IMR-90 (cell line): ENCODE measurements at regions not wholly inside any gene's neighbourhood (a gene's known extent, or its start where the extent isn't known, plus 50 kb on each side); places are given as distances from the start of the nearest gene placed in this dataset.

ENCODE experiments used
- ATAC-seq: fragments of 200-7000 bp; cut with Tn5 transposase; 2 replicates; pipeline ENCODE4 v1.9.1; 2020; ENCODE audit warnings: low read depth, mild to moderate bottlenecking, moderate library complexity
- BruUV-seq: library from RNA; stranded (reverse); fragments of 400-500 nt; replicated peaks from 2 replicates; lab custom pipeline; 2021; lab: Mats Ljungman, UMichigan
- CTCF ChIA-PET: fragments of 300-600 bp; formaldehyde crosslinking; extraction: SDS; loops from one replicate; lab custom pipeline; 2021; ENCODE audit warnings: antibody characterized with exemption; lab: Yijun Ruan, JAX
- POLR2A ChIA-PET: fragments of 300-600 bp; sonication (Branson Sonifier 250); formaldehyde crosslinking; loops from one replicate; lab custom pipeline; 2022; ENCODE audit warnings: antibody characterized with exemption; ENCODE audit not compliant: unreplicated experiment; lab: Charles Lee
- DNase-seq: peaks from one replicate; pipeline ENCODE4 v3.0.0; 2013
- H2AFZ ChIP-seq: replicated peaks from 2 replicates; pipeline ENCODE3; 2013; ENCODE audit warnings: low read length, mild to moderate bottlenecking; ENCODE audit not compliant: poor library complexity
- H2AK5ac ChIP-seq: 2 replicates; pipeline ENCODE4 v1.6.1; 2013; ENCODE audit warnings: low read depth, low read length, inconsistent platforms
- H2AK9ac ChIP-seq: replicated peaks from 2 replicates; pipeline ENCODE3; 2013; ENCODE audit warnings: mild to moderate bottlenecking, low read depth, low read length, moderate library complexity; ENCODE audit not compliant: poor library complexity
- H2BK120ac ChIP-seq: 2 replicates; pipeline ENCODE4 v1.6.1; 2013; ENCODE audit warnings: low read depth, low read length, inconsistent platforms
- H2BK15ac ChIP-seq: 3 replicates; pipeline ENCODE4 v1.6.1; 2013; ENCODE audit warnings: low read depth, low read length, inconsistent platforms
- H2BK20ac ChIP-seq: 2 replicates; pipeline ENCODE4 v1.6.1; 2013; ENCODE audit warnings: low read depth, mild to moderate bottlenecking, inconsistent platforms, low read length, moderate library complexity
- H2BK5ac ChIP-seq: 2 replicates; pipeline ENCODE4 v1.6.1; 2013; ENCODE audit warnings: mild to moderate bottlenecking, low read depth, low read length, inconsistent platforms; ENCODE audit not compliant: poor library complexity, severe bottlenecking
- H3K14ac ChIP-seq: replicated peaks from 2 replicates; pipeline ENCODE4 v1.6.1; 2013; ENCODE audit warnings: low read depth, low read length, inconsistent platforms
- H3K18ac ChIP-seq: 2 replicates; pipeline ENCODE4 v1.6.1; 2013; ENCODE audit warnings: low read depth, low read length, control low read depth
- H3K23ac ChIP-seq: 2 replicates; pipeline ENCODE4 v1.6.1; 2013; ENCODE audit warnings: low read depth, low read length, inconsistent platforms
- H3K27ac ChIP-seq: 2 replicates; pipeline ENCODE4 v1.5.1; 2013; ENCODE audit warnings: mild to moderate bottlenecking, control low read depth, low read length; ENCODE audit not compliant: insufficient read depth
- H3K27me3 ChIP-seq: 2 replicates; pipeline ENCODE4 v1.6.1; 2013; ENCODE audit warnings: low read length; ENCODE audit not compliant: control insufficient read depth, insufficient read depth
- H3K36me3 ChIP-seq: 2 replicates; pipeline ENCODE4 v1.6.1; 2013; ENCODE audit warnings: low read length, mixed read lengths; ENCODE audit not compliant: control insufficient read depth, insufficient read depth
- H3K4ac ChIP-seq: 2 replicates; pipeline ENCODE4 v1.6.1; 2013; ENCODE audit warnings: low read depth, low read length, inconsistent platforms
- H3K4me1 ChIP-seq: 2 replicates; pipeline ENCODE4 v1.6.1; 2013; ENCODE audit warnings: low read length, mixed read lengths; ENCODE audit not compliant: control insufficient read depth, insufficient read depth
- H3K4me2 ChIP-seq: 2 replicates; pipeline ENCODE4 v1.6.1; 2013; ENCODE audit warnings: low read depth, mild to moderate bottlenecking, control low read depth, low read length, moderate library complexity
- H3K4me3 ChIP-seq: 2 replicates; pipeline ENCODE4 v1.5.1; 2013; ENCODE audit warnings: low read depth, mild to moderate bottlenecking, control low read depth, low read length, moderate library complexity; ENCODE audit not compliant: insufficient read depth
- H3K56ac ChIP-seq: 2 replicates; pipeline ENCODE4 v1.6.1; 2013; ENCODE audit warnings: low read length, inconsistent platforms; ENCODE audit not compliant: insufficient read depth; ENCODE audit errors: extremely low read depth
- H3K79me1 ChIP-seq, 2 experiments: 2 replicates each; pipeline ENCODE4 v1.6.1; 2013; ENCODE audit warnings: low read length in 2 of 2, inconsistent platforms in 1 of 2, low read depth in 1 of 2
- H3K9ac ChIP-seq: 2 replicates; pipeline ENCODE4 v1.6.1; 2013; ENCODE audit warnings: low read depth, low read length, control low read depth
- H3K9me1 ChIP-seq: 2 replicates; pipeline ENCODE4 v1.6.1; 2013; ENCODE audit warnings: low read length, inconsistent platforms; ENCODE audit not compliant: insufficient read depth
- H3K9me3 ChIP-seq: 2 replicates; pipeline ENCODE4 v1.6.1; 2013; ENCODE audit warnings: low read length; ENCODE audit not compliant: control insufficient read depth, insufficient read depth
- H4K20me1 ChIP-seq: 2 replicates; pipeline ENCODE4 v1.6.1; 2013; ENCODE audit warnings: low read length, inconsistent platforms; ENCODE audit not compliant: insufficient read depth
- H4K5ac ChIP-seq: 2 replicates; pipeline ENCODE4 v1.6.1; 2013; ENCODE audit warnings: mild to moderate bottlenecking, low read depth, low read length, control low read depth
- H4K8ac ChIP-seq, 2 experiments: 2 replicates each; pipeline ENCODE4 v1.6.1; 2013; ENCODE audit warnings: low read depth in 2 of 2, low read length in 2 of 2, control low read depth in 1 of 2, inconsistent platforms in 1 of 2
- H4K91ac ChIP-seq: 2 replicates; pipeline ENCODE4 v1.6.1; 2013; ENCODE audit warnings: low read depth, low read length, inconsistent platforms; ENCODE audit not compliant: insufficient read depth
- BHLHE40 ChIP-seq: fragments of 150-350 bp; IDR thresholded peaks from 2 replicates; pipeline ENCODE4 v1.6.1; 2016; ENCODE audit warnings: mild to moderate bottlenecking, low read depth, low read length
- CEBPB ChIP-seq: IDR thresholded peaks from 2 replicates; pipeline ENCODE4 v1.6.1; 2012; ENCODE audit warnings: low read depth, low read length, improper control_type of control experiment
- CHD1 ChIP-seq: IDR thresholded peaks from 2 replicates; pipeline ENCODE4 v1.6.1; 2012; ENCODE audit warnings: low read depth, low read length, improper control_type of control experiment
- FOS ChIP-seq: fragments of 150-350 bp; IDR thresholded peaks from 2 replicates; pipeline ENCODE4 v1.6.1; 2016; ENCODE audit warnings: low read depth, low read length
- MAFK ChIP-seq: IDR thresholded peaks from 2 replicates; pipeline ENCODE4 v1.6.1; 2012; ENCODE audit warnings: low read depth, low read length, improper control_type of control experiment
- MAZ ChIP-seq: IDR thresholded peaks from 2 replicates; pipeline ENCODE4 v1.6.1; 2012; ENCODE audit warnings: low read depth, mild to moderate bottlenecking, low read length, improper control_type of control experiment, moderate library complexity, borderline replicate concordance
- MXI1 ChIP-seq: IDR thresholded peaks from 2 replicates; pipeline ENCODE4 v1.6.1; 2012; ENCODE audit warnings: low read depth, mild to moderate bottlenecking, low read length, moderate library complexity, borderline replicate concordance
- NFE2L2 ChIP-seq: fragments of 150-350 bp; IDR thresholded peaks from 2 replicates; pipeline ENCODE4 v1.6.1; 2016; ENCODE audit warnings: low read depth, mild to moderate bottlenecking, low read length
- POLR2A ChIP-seq: IDR thresholded peaks from 2 replicates; pipeline ENCODE4 v1.6.1; 2012; ENCODE audit warnings: mild to moderate bottlenecking, low read depth, low read length
- RAD21 ChIP-seq: IDR thresholded peaks from 2 replicates; pipeline ENCODE4 v1.6.1; 2012; ENCODE audit warnings: low read length, improper control_type of control experiment
- RCOR1 ChIP-seq: IDR thresholded peaks from 2 replicates; pipeline ENCODE4 v1.6.1; 2012; ENCODE audit warnings: mild to moderate bottlenecking, low read length, improper control_type of control experiment; ENCODE audit not compliant: insufficient replicate concordance
- RFX5 ChIP-seq: IDR thresholded peaks from 2 replicates; pipeline ENCODE4 v1.8.0; 2012; ENCODE audit warnings: low read depth, mild to moderate bottlenecking, low read length, moderate library complexity
- SMC3 ChIP-seq: fragments of 150-350 bp; IDR thresholded peaks from 2 replicates; pipeline ENCODE4 v1.6.1; 2016; ENCODE audit warnings: low read depth, mild to moderate bottlenecking, antibody characterized with exemption, low read length, moderate library complexity
- WGBS, 2 experiments: methylation state at CpG; one replicate each; pipeline versions ENCODE4 v1.1.5 to v1.1.7; 2013; ENCODE audit warnings: missing lambda C conversion rate in 2 of 2; ENCODE audit not compliant: insufficient read length in 1 of 2; ENCODE audit errors: extremely low coverage in 2 of 2; 5-methylcytosine and 5-hydroxymethylcytosine counted together
- dilution Hi-C: fragments of 300-500 bp; cut with HindIII; formaldehyde crosslinking; loops from one replicate; pipeline ENCODE4 v1.14.3; 2018; ENCODE audit warnings: low sequenced_read_pairs; ENCODE audit not compliant: unreplicated experiment
- in situ Hi-C: fragments of 300-500 bp; cut with MboI; formaldehyde crosslinking; loops from 3 replicates; pipeline ENCODE4 v1.14.3; 2019; ENCODE audit warnings: low sequenced_read_pairs, inconsistent platforms, mixed read lengths
- intact Hi-C: fragments of 100-400 bp; cut with micrococcal nuclease; formaldehyde crosslinking; loops from 2 replicates; pipeline ENCODE4 v1.10.0; 2022
- TF ChIP-seq, protein P1 (sequence below): conservative IDR thresholded peaks from 2 replicates; pipeline ENCODE4 v1.5.1; 2012; ENCODE audit warnings: mild to moderate bottlenecking, low read depth, low read length, improper control_type of control experiment

DNA sequence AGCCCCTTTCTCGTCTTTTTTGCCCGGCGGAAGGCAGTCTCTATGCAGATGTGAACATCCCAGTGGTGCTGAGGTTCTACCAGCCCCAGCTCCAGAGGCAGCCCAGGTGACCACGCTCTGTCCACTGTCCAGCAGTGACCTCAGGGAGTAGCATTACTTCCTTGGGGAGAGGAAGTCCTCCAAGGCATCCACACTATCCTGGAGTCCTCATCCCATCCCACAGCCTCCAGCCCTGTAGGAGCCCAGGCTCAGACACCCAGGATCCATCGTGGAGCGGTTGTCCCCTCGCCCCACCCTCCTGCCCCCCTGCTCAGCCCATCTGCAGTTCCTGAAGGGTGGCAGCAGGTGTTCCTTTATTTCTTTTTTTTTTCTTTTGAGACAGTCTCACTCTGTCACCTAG lies 294.5 kb upstream of the IRX4 start:
- Histone ChIP-seq H2BK5ac (no peak overlapping the region), H2AFZ (no peak overlapping the region), H3K4me2 (no peak overlapping the region), H3K36me3 (no peaks in the 10 kb centered on the region), H3K27ac (no peak overlapping the region), H4K20me1 (no peaks in the 10 kb centered on the region), H4K5ac (no peak overlapping the region), H3K9ac (no peak overlapping the region), H2BK20ac (no peak overlapping the region), H2AK5ac (no peak overlapping the region), H4K8ac (no peak overlapping the region), H3K27me3 (no peaks in the 10 kb centered on the region), H4K91ac (no peak overlapping the region), H3K4me1 (no peaks in the 10 kb centered on the region), H2BK120ac (no peak overlapping the region), H2BK15ac (no peak overlapping the region), H3K79me1 (no peaks in the 10 kb centered on the region), H3K4me3 (no peak overlapping the region), H3K14ac (no peak overlapping the region), H3K9me1 (no peaks in the 10 kb centered on the region), H2AK9ac (no peak overlapping the region), H3K18ac (no peak overlapping the region), H3K9me3 (peaks cover 42% of the 10 kb centered on the region), H3K23ac (no peak overlapping the region), H3K4ac (no peak overlapping the region), H3K56ac (no peak overlapping the region)
- CTCF ChIA-PET, result no interaction called here
- in situ Hi-C loops, result no loop called here
- WGBS, 2 experiments, result 80% methylated on average over 2 of the region's 7 CpGs; no CpG with 5 or more reads in 1 of the 2 experiments
- no peak for ATAC-seq
- no TSS peak for BruUV-seq
- no peak for DNase-seq
- POLR2A ChIA-PET, result no interaction called here
- dilution Hi-C loops, result no loop called here
- intact Hi-C loops, result no loop called here
- TF ChIP-seq NFE2L2 (no peak), RCOR1 (no peak), POLR2A (no peak), BHLHE40 (no peak), RAD21 (no peak), FOS (no peak), MAFK (no peak), RFX5 (no peak), SMC3 (no peak), MXI1 (no peak), CEBPB (no peak), MAZ (no peak), CHD1 (no peak)
- TF ChIP-seq, protein P1, sequence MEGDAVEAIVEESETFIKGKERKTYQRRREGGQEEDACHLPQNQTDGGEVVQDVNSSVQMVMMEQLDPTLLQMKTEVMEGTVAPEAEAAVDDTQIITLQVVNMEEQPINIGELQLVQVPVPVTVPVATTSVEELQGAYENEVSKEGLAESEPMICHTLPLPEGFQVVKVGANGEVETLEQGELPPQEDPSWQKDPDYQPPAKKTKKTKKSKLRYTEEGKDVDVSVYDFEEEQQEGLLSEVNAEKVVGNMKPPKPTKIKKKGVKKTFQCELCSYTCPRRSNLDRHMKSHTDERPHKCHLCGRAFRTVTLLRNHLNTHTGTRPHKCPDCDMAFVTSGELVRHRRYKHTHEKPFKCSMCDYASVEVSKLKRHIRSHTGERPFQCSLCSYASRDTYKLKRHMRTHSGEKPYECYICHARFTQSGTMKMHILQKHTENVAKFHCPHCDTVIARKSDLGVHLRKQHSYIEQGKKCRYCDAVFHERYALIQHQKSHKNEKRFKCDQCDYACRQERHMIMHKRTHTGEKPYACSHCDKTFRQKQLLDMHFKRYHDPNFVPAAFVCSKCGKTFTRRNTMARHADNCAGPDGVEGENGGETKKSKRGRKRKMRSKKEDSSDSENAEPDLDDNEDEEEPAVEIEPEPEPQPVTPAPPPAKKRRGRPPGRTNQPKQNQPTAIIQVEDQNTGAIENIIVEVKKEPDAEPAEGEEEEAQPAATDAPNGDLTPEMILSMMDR, result no peak
